ENCODE measurements at regions not wholly inside any gene's neighbourhood (a gene's known extent, or its start where the extent isn't known, plus 50 kb on each side); places are given as distances from the start of the nearest gene placed in this dataset.

GRCh38 chr22:34410111-34410510 lies 489.8 kb upstream of the LARGE1 start:
- TF ChIP-seq POLR2A (IDR thresholded peaks at IDR 0.05) = no peak
- TF ChIP-seq, protein P1, sequence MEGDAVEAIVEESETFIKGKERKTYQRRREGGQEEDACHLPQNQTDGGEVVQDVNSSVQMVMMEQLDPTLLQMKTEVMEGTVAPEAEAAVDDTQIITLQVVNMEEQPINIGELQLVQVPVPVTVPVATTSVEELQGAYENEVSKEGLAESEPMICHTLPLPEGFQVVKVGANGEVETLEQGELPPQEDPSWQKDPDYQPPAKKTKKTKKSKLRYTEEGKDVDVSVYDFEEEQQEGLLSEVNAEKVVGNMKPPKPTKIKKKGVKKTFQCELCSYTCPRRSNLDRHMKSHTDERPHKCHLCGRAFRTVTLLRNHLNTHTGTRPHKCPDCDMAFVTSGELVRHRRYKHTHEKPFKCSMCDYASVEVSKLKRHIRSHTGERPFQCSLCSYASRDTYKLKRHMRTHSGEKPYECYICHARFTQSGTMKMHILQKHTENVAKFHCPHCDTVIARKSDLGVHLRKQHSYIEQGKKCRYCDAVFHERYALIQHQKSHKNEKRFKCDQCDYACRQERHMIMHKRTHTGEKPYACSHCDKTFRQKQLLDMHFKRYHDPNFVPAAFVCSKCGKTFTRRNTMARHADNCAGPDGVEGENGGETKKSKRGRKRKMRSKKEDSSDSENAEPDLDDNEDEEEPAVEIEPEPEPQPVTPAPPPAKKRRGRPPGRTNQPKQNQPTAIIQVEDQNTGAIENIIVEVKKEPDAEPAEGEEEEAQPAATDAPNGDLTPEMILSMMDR (IDR thresholded peaks at IDR 0.05) = no peak
- no peak for TF ChIP-seq EP300 (IDR thresholded peaks at IDR 0.05)
- no peak for TF ChIP-seq POLR2AphosphoS5 (IDR thresholded peaks at IDR 0.05)

Data from upper lobe of left lung (tissue), 4 donors.